ENCODE measurements at regions not wholly inside any gene's neighbourhood (a gene's known extent, or its start where the extent isn't known, plus 50 kb on each side); places are given as distances from the start of the nearest gene placed in this dataset.

DNA sequence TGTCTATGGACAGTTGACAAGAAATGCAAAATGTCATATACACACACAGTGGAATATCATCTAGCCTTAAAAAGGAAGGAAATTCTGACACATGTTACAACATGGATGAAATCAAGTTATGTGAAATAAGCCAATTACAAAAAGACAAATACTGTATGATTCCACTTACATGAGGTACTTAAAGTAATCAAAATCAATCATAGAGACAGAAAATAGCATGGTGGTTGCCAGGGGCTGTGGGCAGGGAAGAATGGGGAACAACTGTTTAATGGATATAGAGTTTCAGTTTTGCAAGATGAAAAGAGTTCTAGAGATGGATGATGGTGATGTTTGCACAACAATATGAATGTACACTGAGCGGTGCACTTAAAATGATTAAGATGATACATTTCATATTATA lies 613.8 kb upstream of the ZNF385D start:
- intact Hi-C loops (cut with micrococcal nuclease): no loop called here
- ChIA-PET CTCF (ENCODE audit: low intra/inter-chr PET ratio) (no interaction called here), POLR2A (no interaction called here)
- H3K9ac ChIP-seq (ENCODE audit: insufficient read depth in 1 of 2, low read depth in 2 of 2, low read length in 2 of 2): no peak overlapping the region
- WGBS (ENCODE audit: insufficient coverage, low coverage, missing lambda C conversion rate): 0% methylated on average over 1 of the region's 1 CpG
- H4K20me1 ChIP-seq (replicated peaks; ENCODE audit: control insufficient read depth, insufficient read depth, low read length): no peaks in the 10 kb centered on the region
- H3K36me3 ChIP-seq (ENCODE audit: control insufficient read depth, insufficient read depth, low read length): no peaks in the 10 kb centered on the region
- no peak overlapping the region for H2AFZ ChIP-seq (ENCODE audit: low read depth, low read length)
- no peaks in the 10 kb centered on the region for H3K27me3 ChIP-seq (ENCODE audit: control insufficient read depth in 2 of 2, insufficient read depth in 2 of 2, low read length in 2 of 2)
- H3K9me1 ChIP-seq (ENCODE audit: control insufficient read depth, insufficient read depth, low read length): no peaks in the 10 kb centered on the region
- H3K4me3 ChIP-seq: no peak overlapping the region
- no peak for TF ChIP-seq SAP30 (IDR thresholded peaks at IDR 0.05; ENCODE audit: borderline replicate concordance, insufficient read depth, low read depth, low read length, poor library complexity, severe bottlenecking)
- no peak for TF ChIP-seq TOE1 (IDR thresholded peaks at IDR 0.05; ENCODE audit: borderline replicate concordance)
- TF ChIP-seq TOE1 (CRISPR knock-in tag; IDR thresholded peaks at IDR 0.05; ENCODE audit: borderline replicate concordance, low read depth): no peak
- TF ChIP-seq KDM1A (IDR thresholded peaks at IDR 0.05): no peak
- TF ChIP-seq, protein P1, sequence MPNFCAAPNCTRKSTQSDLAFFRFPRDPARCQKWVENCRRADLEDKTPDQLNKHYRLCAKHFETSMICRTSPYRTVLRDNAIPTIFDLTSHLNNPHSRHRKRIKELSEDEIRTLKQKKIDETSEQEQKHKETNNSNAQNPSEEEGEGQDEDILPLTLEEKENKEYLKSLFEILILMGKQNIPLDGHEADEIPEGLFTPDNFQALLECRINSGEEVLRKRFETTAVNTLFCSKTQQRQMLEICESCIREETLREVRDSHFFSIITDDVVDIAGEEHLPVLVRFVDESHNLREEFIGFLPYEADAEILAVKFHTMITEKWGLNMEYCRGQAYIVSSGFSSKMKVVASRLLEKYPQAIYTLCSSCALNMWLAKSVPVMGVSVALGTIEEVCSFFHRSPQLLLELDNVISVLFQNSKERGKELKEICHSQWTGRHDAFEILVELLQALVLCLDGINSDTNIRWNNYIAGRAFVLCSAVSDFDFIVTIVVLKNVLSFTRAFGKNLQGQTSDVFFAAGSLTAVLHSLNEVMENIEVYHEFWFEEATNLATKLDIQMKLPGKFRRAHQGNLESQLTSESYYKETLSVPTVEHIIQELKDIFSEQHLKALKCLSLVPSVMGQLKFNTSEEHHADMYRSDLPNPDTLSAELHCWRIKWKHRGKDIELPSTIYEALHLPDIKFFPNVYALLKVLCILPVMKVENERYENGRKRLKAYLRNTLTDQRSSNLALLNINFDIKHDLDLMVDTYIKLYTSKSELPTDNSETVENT (CRISPR knock-in tag; IDR thresholded peaks at IDR 0.05): no peak
- TF ChIP-seq PHF20 (IDR thresholded peaks at IDR 0.05; ENCODE audit: partially characterized antibody): no peak
- TF ChIP-seq TCF7 (IDR thresholded peaks at IDR 0.05; ENCODE audit: borderline replicate concordance): no peak
- TF ChIP-seq CHD4 (IDR thresholded peaks at IDR 0.05; ENCODE audit: insufficient read depth, insufficient replicate concordance, low read depth, low read length, poor library complexity, severe bottlenecking): no peak
- no peak for TF ChIP-seq TARDBP (IDR thresholded peaks at IDR 0.05)
- TF ChIP-seq TEAD4 (IDR thresholded peaks at IDR 0.05; ENCODE audit: low read length): no peak
- no peak for TF ChIP-seq TEAD4 (CRISPR knock-in tag; IDR thresholded peaks at IDR 0.05; ENCODE audit: borderline replicate concordance)
- no peak for TF ChIP-seq E2F3 (CRISPR knock-in tag; IDR thresholded peaks at IDR 0.05)
- no peak for TF ChIP-seq ZZZ3 (IDR thresholded peaks at IDR 0.05)
- no peak for TF ChIP-seq SUPT5H (IDR thresholded peaks at IDR 0.05)
- no TSS peak for BruUV-seq (replicated peaks)
- H3K4me1 ChIP-seq (replicated peaks in 1 of 2; ENCODE audit: control insufficient read depth in 2 of 2, insufficient read depth in 2 of 2, low read length in 2 of 2): no peaks in the 10 kb centered on the region
- ATAC-seq: no peak
- H3K4me2 ChIP-seq (ENCODE audit: insufficient read depth, low read length): no peak overlapping the region
- in situ Hi-C loops (cut with MboI): no loop called here
- no peak overlapping the region for H3K27ac ChIP-seq (ENCODE audit: extremely low read depth, low read depth, low read length)
- no peaks in the 10 kb centered on the region for H3K9me3 ChIP-seq (replicated peaks; ENCODE audit: control insufficient read depth, insufficient read depth, low read depth, low read length)
- no peak for FAIRE-seq
- DNase-seq (ENCODE audit: extremely low read depth in 1 of 4, low spot score in 3 of 4): no peak
- H3K79me2 ChIP-seq (ENCODE audit: control insufficient read depth, insufficient read depth, low read length): no peaks in the 10 kb centered on the region
